HG03469 (cell line): ENCODE measurements at regions not wholly inside any gene's neighbourhood (a gene's known extent, or its start where the extent isn't known, plus 50 kb on each side); places are given as distances from the start of the nearest gene placed in this dataset.

Experiments used
- ATAC-seq: cut with Tn5 transposase; IDR thresholded peaks from one replicate; pipeline ENCODE4 v1.9.1; 2021; ENCODE audit warnings: mild to moderate bottlenecking, moderate library complexity, moderate number of reproducible peaks; ENCODE audit not compliant: unreplicated experiment

- no peak for ATAC-seq
Measured at GRCh38 chr13:73428137-73428536, 369.3 kb downstream of the KLF5 start.

GRCh38 chr13:73422973-73423372 lies 364.2 kb downstream of the KLF5 start:
- ATAC-seq: no peak

GRCh38 chr13:73421310-73421912 lies 362.6 kb downstream of the KLF5 start:
- ATAC-seq: no peak

- ATAC-seq: no peak
Measured at GRCh38 chr13:73419186-73419585, 360.4 kb downstream of the KLF5 start.

- no peak for ATAC-seq
Measured at GRCh38 chr13:73417012-73417615, 358.3 kb downstream of the KLF5 start.

GRCh38 chr13:73416093-73416492 lies 357.3 kb downstream of the KLF5 start:
- ATAC-seq: no peak

GRCh38 chr13:73413656-73414055 lies 354.9 kb downstream of the KLF5 start:
- no peak for ATAC-seq

GRCh38 chr13:73412933-73413332 lies 354.1 kb downstream of the KLF5 start:
- ATAC-seq: no peak

- ATAC-seq: no peak
Measured at GRCh38 chr13:73411067-73411809, 352.4 kb downstream of the KLF5 start.

- ATAC-seq: no peak
Measured at GRCh38 chr13:73406454-73406853, 347.6 kb downstream of the KLF5 start.

GRCh38 chr13:73404581-73404980 lies 345.8 kb downstream of the KLF5 start:
- ATAC-seq: no peak

GRCh38 chr13:73403355-73404120 lies 344.7 kb downstream of the KLF5 start:
- ATAC-seq: no peak

GRCh38 chr13:73401769-73402168 lies 343.0 kb downstream of the KLF5 start:
- no peak for ATAC-seq

GRCh38 chr13:73399347-73400216 lies 340.8 kb downstream of the KLF5 start:
- no peak for ATAC-seq

GRCh38 chr13:73397496-73398305 lies 338.9 kb downstream of the KLF5 start:
- no peak for ATAC-seq

GRCh38 chr13:73394066-73394465 lies 335.3 kb downstream of the KLF5 start:
- no peak for ATAC-seq

- no peak for ATAC-seq
Measured at GRCh38 chr13:73390100-73390499, 331.3 kb downstream of the KLF5 start.

GRCh38 chr13:73388586-73388985 lies 329.8 kb downstream of the KLF5 start:
- no peak for ATAC-seq

- no peak for ATAC-seq
Measured at GRCh38 chr13:73387318-73387717, 328.5 kb downstream of the KLF5 start.

GRCh38 chr13:73385848-73386247 lies 327.0 kb downstream of the KLF5 start:
- no peak for ATAC-seq
